ENCODE measurements at regions not wholly inside any gene's neighbourhood (a gene's known extent, or its start where the extent isn't known, plus 50 kb on each side); places are given as distances from the start of the nearest gene placed in this dataset.

DNA sequence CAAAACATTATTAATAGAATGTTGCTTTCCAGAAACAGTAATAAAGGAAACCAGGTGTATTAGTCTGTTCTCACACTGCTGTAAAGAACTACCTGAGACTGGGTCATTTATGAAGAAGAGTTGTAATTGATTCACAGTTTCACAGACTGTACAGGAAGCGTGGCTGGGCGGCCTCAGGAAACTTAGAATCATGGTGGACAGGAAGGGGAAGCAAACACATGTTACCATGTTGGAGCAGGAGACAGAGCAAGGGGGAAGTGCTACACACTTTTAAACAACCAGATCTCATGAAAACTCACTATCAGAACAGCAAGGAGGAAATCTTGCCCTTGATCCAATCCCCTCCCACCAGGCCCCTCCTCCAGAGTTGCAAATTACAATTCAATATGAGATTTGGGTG, 815.8 kb downstream of the TRIML1 start:
- DNase-seq = no peak
- no peak overlapping the region for H3K27ac ChIP-seq
- TF ChIP-seq CTCF (IDR thresholded peaks at IDR 0.05) (no peak), POLR2A (IDR thresholded peaks at IDR 0.05) (no peak)
- 73 to 88% methylated on average over 2 of the region's 2 CpGs for WGBS, 2 donors
- no peaks in the 10 kb centered on the region for H3K36me3 ChIP-seq
- no peaks in the 10 kb centered on the region for H3K4me1 ChIP-seq
- no peak overlapping the region for H3K4me3 ChIP-seq (replicated peaks in 1 of 3)
- no peaks in the 10 kb centered on the region for H3K27me3 ChIP-seq
- intact Hi-C loops (cut with DNase I) = no loop called here
- no peaks in the 10 kb centered on the region for H3K9me3 ChIP-seq

DNA sequence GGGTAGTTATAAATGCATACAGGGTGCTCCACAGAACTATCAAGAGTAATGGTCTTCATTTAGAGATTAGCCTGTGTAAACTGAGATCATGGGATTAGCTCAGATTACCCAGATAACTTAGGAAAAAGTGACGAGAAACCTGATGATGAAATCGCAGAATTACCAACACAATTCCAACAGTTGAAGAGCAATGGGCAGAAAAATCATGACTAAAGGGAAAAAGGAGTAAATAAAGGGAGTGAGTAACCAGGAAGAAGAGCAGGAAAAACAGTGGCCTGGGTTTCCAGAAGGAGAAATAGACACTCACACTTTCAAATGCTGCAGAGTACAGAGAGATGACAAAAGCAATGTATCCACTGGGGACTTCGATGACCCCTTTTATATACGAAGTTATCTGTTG, 817.3 kb downstream of the TRIML1 start:
- Histone ChIP-seq H3K4me3 (replicated peaks in 1 of 3) (no peak overlapping the region), H3K36me3 (no peaks in the 10 kb centered on the region), H3K27ac (no peak overlapping the region), H3K27me3 (no peaks in the 10 kb centered on the region), H3K4me1 (no peaks in the 10 kb centered on the region), H3K9me3 (no peaks in the 10 kb centered on the region)
- no peak for TF ChIP-seq CTCF (IDR thresholded peaks at IDR 0.05)
- TF ChIP-seq POLR2A (IDR thresholded peaks at IDR 0.05) = no peak
- WGBS, 2 donors = 73 to 80% methylated on average over 4 of the region's 4 CpGs
- no peak for DNase-seq
- intact Hi-C loops (cut with DNase I) = no loop called here

GRCh38 chr4:188958346-188958745, 819.1 kb downstream of the TRIML1 start:
- TF ChIP-seq POLR2A (IDR thresholded peaks at IDR 0.05) = no peak
- TF ChIP-seq CTCF (IDR thresholded peaks at IDR 0.05) = no peak
- no peak for DNase-seq
- Histone ChIP-seq H3K4me1 (no peaks in the 10 kb centered on the region), H3K36me3 (no peaks in the 10 kb centered on the region), H3K27me3 (no peaks in the 10 kb centered on the region), H3K27ac (no peak overlapping the region), H3K4me3 (replicated peaks in 1 of 3) (no peak overlapping the region), H3K9me3 (no peaks in the 10 kb centered on the region)
- intact Hi-C loops (cut with DNase I) = no loop called here

DNA sequence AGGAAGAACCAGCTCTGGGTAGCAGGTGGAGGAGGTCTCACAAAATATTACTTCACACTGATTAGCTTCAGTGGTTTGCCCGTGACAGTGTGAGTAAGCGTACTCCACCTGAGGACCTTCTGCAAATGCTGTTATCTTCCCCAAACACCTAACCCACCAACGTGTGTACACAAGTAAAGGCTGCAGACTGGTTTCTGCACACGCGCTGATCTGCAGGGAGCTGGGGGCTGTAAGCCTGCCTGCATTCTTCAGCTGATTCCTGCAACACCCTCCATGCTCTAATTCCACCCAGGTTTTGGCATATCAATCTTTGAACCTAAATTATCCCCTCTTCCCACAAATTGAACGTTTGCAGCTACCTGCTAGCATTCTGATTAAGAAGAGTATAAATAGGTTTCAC, 820.2 kb downstream of the TRIML1 start:
- WGBS, 2 donors = 63 to 73% methylated on average over 6 of the region's 6 CpGs
- H3K36me3 ChIP-seq = no peaks in the 10 kb centered on the region
- intact Hi-C loops (cut with DNase I) = no loop called here

More for the DNA sequence above, 820.2 kb downstream of the TRIML1 start:
- no peak overlapping the region for H3K4me3 ChIP-seq (replicated peaks in 1 of 3)
- no peak for TF ChIP-seq POLR2A (IDR thresholded peaks at IDR 0.05)
- TF ChIP-seq CTCF (IDR thresholded peaks at IDR 0.05) = no peak
- DNase-seq = no peak
- H3K9me3 ChIP-seq = no peaks in the 10 kb centered on the region
- no peaks in the 10 kb centered on the region for H3K4me1 ChIP-seq
- peak overlapping the region in 1 of 3 donors; percentile 40 for H3K27ac ChIP-seq
- no peaks in the 10 kb centered on the region for H3K27me3 ChIP-seq

Data from thyroid gland (tissue), 4 donors.